ENCODE measurements at regions not wholly inside any gene's neighbourhood (a gene's known extent, or its start where the extent isn't known, plus 50 kb on each side); places are given as distances from the start of the nearest gene placed in this dataset.

DNA sequence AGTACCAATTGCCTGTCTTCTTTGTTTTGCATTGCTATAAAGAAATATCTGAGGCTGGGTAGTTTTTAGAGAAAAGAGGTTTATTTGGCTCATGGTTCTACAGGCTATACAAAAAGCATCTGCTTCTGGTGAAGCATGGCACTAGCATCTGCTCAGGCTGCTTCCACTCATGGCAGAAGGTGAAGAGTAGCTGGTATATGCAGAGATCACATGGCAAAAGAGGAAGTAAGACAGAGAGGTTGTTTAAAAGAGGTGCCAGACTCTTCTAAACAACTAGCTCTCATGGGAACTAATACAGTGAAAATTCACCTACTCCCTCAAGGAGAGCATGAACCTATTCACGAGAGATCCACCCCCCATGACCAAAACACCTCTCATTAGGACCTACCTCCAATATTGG lies 56.7 kb upstream of the GUCA2B start:
- no peaks in the 10 kb centered on the region for H3K9me3 ChIP-seq
- no peaks in the 10 kb centered on the region for H3K27me3 ChIP-seq
- no peak overlapping the region for H3K27ac ChIP-seq
- no peaks in the 10 kb centered on the region for H3K36me3 ChIP-seq
- no peak overlapping the region for H3K4me3 ChIP-seq
- TF ChIP-seq CTCF (IDR thresholded peaks at IDR 0.05) = no peak
- DNase-seq (ENCODE audit: low spot score) = no peak
- no peaks in the 10 kb centered on the region for H3K4me1 ChIP-seq

- Histone ChIP-seq H3K36me3 (no peaks in the 10 kb centered on the region), H3K4me1 (no peaks in the 10 kb centered on the region), H3K9me3 (peaks cover 0 to 28% of the 10 kb centered on the region in 2 donors), H3K27me3 (no peaks in the 10 kb centered on the region), H3K4me3 (no peak overlapping the region), H3K27ac (no peak overlapping the region)
- no peak for DNase-seq (ENCODE audit: low spot score)
- TF ChIP-seq CTCF (IDR thresholded peaks at IDR 0.05) = no peak
Measured at GRCh38 chr1:42089246-42089645, 64.0 kb upstream of the GUCA2B start.

GRCh38 chr1:42086146-42086545 lies 67.1 kb upstream of the GUCA2B start:
- H3K27me3 ChIP-seq = no peaks in the 10 kb centered on the region
- TF ChIP-seq CTCF (IDR thresholded peaks at IDR 0.05) = no peak
- H3K36me3 ChIP-seq = no peaks in the 10 kb centered on the region
- H3K9me3 ChIP-seq = peaks cover 0 to 28% of the 10 kb centered on the region in 2 donors
- no peak overlapping the region for H3K4me3 ChIP-seq
- H3K27ac ChIP-seq = no peak overlapping the region
- no peaks in the 10 kb centered on the region for H3K4me1 ChIP-seq
- no peak for DNase-seq (ENCODE audit: low spot score)

GRCh38 chr1:42085596-42085995 lies 67.6 kb upstream of the GUCA2B start:
- H3K4me3 ChIP-seq = no peak overlapping the region
- H3K36me3 ChIP-seq = no peaks in the 10 kb centered on the region
- H3K27me3 ChIP-seq = no peaks in the 10 kb centered on the region
- TF ChIP-seq CTCF (IDR thresholded peaks at IDR 0.05) = no peak
- peaks cover 0 to 26% of the 10 kb centered on the region in 2 donors for H3K9me3 ChIP-seq
- no peaks in the 10 kb centered on the region for H3K4me1 ChIP-seq
- H3K27ac ChIP-seq = no peak overlapping the region
- no peak for DNase-seq (ENCODE audit: low spot score)

- Histone ChIP-seq H3K9me3 (peaks cover 0 to 10% of the 10 kb centered on the region in 2 donors), H3K4me3 (no peak overlapping the region), H3K27ac (no peak overlapping the region), H3K4me1 (no peaks in the 10 kb centered on the region), H3K36me3 (no peaks in the 10 kb centered on the region), H3K27me3 (no peaks in the 10 kb centered on the region)
- DNase-seq (ENCODE audit: low spot score) = no peak
- TF ChIP-seq CTCF (IDR thresholded peaks at IDR 0.05) = no peak
Measured at GRCh38 chr1:42081475-42081874, 71.7 kb upstream of the GUCA2B start.

GRCh38 chr1:42075179-42075578 lies 78.0 kb upstream of the GUCA2B start:
- no peaks in the 10 kb centered on the region for H3K4me1 ChIP-seq
- H3K27me3 ChIP-seq = no peaks in the 10 kb centered on the region

More at GRCh38 chr1:42075179-42075578, 78.0 kb upstream of the GUCA2B start:
- no peak for DNase-seq (ENCODE audit: low spot score)
- peaks cover 0 to 5% of the 10 kb centered on the region in 2 donors for H3K9me3 ChIP-seq
- no peak for TF ChIP-seq CTCF (IDR thresholded peaks at IDR 0.05)
- no peak overlapping the region for H3K27ac ChIP-seq
- no peak overlapping the region for H3K4me3 ChIP-seq
- H3K36me3 ChIP-seq = no peaks in the 10 kb centered on the region

All from right atrium auricular region (tissue), 2 donors.